NB4 (cell line): ENCODE measurements at regions not wholly inside any gene's neighbourhood (a gene's known extent, or its start where the extent isn't known, plus 50 kb on each side); places are given as distances from the start of the nearest gene placed in this dataset.

Experiments
- MYC ChIP-seq: IDR thresholded peaks from 2 replicates; pipeline ENCODE4 v1.6.1; 2011; ENCODE audit warnings: low read depth, low read length
- POLR2A ChIP-seq: IDR thresholded peaks from 2 replicates; pipeline ENCODE4 v1.6.1; 2011; ENCODE audit warnings: mild to moderate bottlenecking; ENCODE audit not compliant: insufficient read length; ENCODE audit errors: extremely low read depth
- TF ChIP-seq, protein P1 (sequence below): IDR thresholded peaks from 2 replicates; pipeline ENCODE4 v1.6.1; 2011; ENCODE audit warnings: low read depth, low read length
- TF ChIP-seq, protein P2 (sequence below): IDR thresholded peaks from one replicate; pipeline ENCODE4 v1.5.1; 2012; ENCODE audit warnings: low read depth, low read length

DNA sequence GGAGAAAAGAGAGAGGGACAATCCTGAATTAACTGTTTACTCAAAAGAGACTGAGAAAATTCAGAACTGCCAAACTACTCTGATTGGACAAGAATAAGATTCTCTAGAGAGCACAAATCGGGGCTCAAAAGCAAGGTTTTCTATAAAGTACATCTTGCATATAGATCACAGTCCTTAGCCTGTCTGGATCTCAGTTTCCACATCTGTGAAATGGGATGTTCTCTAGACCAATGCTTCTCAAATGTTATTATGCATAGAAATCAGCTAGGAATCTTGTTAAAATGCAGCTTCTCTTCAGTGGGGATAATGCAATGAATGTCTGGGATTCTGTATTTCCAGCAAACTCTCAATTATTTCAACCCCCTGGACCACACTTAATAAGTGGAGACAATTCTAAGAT is 231.6 kb downstream of the ESM1 start:
- TF ChIP-seq POLR2A (no peak), MYC (no peak)
- TF ChIP-seq, protein P1, sequence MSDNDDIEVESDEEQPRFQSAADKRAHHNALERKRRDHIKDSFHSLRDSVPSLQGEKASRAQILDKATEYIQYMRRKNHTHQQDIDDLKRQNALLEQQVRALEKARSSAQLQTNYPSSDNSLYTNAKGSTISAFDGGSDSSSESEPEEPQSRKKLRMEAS = no peak
- TF ChIP-seq, protein P2, sequence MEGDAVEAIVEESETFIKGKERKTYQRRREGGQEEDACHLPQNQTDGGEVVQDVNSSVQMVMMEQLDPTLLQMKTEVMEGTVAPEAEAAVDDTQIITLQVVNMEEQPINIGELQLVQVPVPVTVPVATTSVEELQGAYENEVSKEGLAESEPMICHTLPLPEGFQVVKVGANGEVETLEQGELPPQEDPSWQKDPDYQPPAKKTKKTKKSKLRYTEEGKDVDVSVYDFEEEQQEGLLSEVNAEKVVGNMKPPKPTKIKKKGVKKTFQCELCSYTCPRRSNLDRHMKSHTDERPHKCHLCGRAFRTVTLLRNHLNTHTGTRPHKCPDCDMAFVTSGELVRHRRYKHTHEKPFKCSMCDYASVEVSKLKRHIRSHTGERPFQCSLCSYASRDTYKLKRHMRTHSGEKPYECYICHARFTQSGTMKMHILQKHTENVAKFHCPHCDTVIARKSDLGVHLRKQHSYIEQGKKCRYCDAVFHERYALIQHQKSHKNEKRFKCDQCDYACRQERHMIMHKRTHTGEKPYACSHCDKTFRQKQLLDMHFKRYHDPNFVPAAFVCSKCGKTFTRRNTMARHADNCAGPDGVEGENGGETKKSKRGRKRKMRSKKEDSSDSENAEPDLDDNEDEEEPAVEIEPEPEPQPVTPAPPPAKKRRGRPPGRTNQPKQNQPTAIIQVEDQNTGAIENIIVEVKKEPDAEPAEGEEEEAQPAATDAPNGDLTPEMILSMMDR = no peak
